Stimulated activated CD8-positive, alpha-beta memory T cell treated with anti-CD3 and anti-CD28 coated beads, Interleukin-4, amount 100 ng/mL, for 1 hour (primary cell): ENCODE measurements at regions not wholly inside any gene's neighbourhood (a gene's known extent, or its start where the extent isn't known, plus 50 kb on each side); places are given as distances from the start of the nearest gene placed in this dataset.
"Not testable (repeated sequence)": the region's sequence is repeated elsewhere in the genome, so short reads cannot be mapped to it uniquely, and the experiment has no call there.

ENCODE experiments used
- DNase-seq, 2 donors: peaks; one replicate each; pipeline ENCODE4 v3.0.0-alpha.2; 2020; ENCODE audit warnings: low read depth in 2 of 2, low spot score in 1 of 2

DNA sequence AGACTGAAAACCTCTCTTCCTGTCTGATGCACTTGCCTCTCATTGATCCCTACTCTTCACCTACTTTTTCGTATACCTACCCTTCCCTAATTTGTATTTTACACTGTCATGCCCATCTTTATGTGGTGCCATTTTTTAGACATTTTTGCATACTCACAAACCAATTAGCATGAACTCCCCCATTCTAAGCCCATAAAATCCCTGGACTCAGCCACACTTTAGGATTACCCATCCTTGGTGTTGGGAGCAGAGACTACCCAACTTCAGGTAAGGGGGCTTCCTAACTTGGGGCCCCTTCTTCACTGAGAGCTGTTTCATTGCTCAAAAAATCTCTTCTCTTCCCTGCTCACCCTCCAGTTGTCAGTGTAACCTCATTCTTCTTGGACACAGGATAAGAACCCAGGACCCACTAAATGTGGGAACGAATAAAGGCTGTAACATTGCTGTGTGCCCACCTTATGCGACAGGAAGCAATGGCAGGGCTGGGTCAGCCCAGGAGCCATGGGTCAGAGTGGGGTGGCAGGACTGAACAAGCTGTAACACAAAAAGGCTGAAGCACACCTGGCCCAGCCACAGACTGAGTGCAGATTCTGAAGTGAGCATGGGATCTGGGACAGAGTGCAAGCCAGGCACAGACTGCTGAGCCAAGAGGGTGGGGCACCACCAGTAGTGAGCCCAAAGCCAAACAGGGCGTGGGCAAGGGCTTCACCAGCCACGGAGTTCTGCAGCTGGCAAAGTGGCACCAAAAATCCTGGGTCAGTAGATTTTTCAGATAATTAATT, 789.1 kb upstream of the HS3ST5 start:
- no peak for DNase-seq

DNA sequence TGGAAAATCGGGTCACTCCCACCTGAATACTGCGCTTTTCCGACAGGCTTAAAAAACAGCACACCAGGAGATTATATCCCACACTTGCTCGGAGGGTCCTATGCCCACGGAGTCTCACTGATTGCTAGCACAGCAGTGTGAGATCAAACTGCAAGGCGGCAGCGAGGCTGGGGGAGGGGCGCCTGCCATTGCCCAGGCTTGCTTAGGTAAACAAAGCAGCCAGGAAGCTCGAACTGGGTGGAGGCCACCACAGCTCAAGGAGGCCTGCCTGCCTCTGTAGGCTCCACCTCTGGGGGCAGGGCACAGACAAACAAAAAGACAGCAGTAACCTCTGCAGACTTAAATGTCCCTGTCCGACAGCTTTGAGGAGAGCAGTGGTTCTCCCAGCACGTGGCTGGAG, 778.7 kb upstream of the HS3ST5 start:
- DNase-seq = not testable (repeated sequence)

DNA sequence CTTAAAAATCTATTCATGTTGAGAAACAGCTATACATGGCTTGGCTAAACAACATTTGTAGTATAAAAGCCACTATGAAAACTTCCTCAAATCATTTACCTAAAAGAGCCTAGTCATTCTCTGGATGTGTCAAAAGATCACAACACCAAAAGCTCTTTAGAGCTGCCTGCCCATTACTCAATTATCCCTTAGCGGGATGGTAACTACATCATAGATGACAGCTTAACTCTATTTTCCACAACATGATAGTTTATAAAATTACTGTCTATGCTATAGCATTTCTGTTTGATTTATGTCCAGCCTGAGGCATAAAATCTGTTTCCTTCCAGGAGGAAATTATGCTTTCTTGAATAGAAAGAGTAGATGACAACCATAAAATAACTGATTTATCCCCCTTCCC, 777.6 kb upstream of the HS3ST5 start:
- no peak for DNase-seq

DNA sequence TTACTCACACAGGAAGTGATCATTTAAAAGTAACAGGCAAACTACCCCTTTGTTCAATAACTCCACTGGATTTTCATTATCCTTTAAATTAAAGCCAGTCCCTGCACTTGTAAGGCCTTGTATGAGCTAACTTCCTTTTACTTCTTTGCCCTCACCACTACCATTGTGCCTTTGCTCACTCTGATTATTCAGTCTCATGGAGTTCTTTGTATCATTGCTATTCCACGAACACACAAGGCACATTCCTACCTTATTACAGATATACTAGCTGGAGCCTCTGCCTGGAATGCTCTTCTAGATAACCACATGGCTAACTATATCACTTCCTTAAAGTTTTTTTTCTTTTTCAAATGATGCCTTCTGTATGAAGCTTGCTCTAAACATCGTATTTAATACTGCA, 748.6 kb upstream of the HS3ST5 start:
- no peak for DNase-seq

DNA sequence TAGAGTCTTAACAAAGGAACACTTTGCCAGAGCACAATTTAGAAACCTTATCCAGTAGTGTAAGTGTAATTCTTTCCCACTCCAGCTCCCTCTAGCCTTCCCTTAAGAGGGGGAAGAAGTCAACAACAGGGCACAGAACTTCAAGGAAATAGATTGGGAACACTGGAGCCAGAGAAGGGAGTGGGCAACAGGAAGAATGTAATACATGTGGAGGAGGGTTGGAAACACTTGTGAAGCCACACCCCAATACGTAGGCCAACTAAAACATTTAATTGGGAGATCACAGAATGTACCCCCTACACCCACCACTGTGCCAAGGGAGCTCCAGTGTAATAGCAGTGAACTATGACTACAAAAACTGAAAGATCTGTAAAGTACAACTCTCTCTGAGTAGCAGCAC, 735.7 kb upstream of the HS3ST5 start:
- no peak for DNase-seq

DNA sequence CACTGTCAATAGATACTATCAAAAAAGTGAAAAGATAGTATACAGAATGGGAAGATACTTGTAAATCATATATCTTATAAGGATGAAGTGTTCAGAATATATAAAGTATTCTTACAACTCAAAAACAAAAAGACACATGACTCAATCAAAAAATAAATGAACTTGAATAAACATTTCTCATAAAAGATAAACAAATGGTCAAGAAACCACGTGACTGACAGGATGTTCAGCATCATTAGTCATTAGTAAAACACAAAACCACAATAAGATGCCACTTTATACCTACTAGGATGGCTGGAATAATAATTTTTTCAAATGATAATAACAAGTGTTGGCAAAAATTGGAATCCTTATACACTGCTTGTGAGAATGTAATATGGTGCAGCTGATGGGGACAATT, 729.1 kb upstream of the HS3ST5 start:
- no peak for DNase-seq

DNA sequence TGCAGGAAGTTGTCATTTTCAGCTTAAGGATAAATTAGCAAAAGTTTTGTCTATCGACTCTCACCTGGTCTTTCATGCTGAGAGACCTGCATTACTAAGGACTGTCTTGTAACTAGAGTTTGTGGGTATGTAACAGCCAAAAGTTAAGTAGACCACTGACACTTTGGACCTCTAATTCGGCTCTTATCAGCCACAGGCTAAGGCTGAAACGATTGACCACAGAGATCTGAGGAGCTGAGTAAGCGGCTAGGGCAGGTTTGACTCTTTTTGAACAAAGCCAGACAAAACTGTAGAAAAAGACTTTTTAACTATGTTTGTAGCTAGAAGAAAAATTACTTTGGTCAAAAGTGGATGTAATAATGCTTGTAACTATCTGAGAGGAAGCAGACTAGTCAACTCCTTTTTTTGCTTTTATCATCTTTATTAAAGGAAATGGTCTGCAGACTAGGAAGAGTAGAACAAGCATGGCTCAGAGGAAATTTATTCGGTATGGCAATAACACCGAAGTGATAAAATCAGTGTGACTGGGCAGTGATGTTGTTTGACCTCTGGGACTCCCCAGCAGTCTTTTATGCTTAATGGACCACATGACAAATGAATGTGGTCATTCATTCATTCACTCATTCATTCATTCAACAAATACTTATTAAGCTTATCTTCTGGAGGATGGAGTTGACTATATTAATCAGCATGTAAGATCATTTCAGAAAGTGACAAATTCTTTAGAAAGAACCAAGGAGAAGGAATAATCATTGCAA, 725.0 kb upstream of the HS3ST5 start:
- no peak for DNase-seq

DNA sequence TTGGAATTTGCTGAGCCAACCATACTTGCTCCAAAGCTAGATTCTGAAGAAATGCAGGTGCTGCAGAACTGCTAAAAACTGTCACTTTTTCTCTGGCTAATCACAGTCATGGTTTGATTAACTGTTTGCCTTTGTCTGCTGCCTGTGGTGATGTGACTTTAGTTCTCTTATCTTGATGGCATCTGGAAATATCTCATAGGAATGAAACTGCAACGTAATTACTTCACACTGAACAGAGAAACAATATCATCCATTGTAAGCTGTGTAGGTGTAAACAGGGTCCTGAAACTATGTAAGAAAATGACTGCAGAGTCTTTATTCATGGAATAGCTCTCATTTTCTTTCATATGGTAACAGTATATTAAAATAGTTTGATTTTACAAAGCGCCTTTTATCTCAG, 721.9 kb upstream of the HS3ST5 start:
- no peak for DNase-seq

DNA sequence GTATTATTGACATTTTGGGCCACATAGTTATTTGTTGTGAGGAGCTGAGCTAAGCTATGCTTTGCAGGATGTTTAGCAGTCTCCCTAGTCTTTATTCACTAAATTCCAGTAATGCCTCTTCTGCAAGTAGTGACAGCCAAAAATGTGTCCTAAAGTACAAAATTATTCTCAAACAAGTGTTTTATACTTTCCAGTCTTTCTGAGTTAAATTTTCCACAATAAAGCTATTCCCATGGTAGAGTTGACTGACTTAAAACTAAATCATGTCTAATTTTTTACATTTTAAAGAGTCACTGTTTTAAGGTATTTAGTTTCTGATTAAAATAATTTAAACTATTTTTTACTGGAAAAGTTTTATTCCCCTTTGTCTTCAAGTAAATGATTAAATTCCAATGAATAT, 717.8 kb upstream of the HS3ST5 start:
- DNase-seq = no peak

DNA sequence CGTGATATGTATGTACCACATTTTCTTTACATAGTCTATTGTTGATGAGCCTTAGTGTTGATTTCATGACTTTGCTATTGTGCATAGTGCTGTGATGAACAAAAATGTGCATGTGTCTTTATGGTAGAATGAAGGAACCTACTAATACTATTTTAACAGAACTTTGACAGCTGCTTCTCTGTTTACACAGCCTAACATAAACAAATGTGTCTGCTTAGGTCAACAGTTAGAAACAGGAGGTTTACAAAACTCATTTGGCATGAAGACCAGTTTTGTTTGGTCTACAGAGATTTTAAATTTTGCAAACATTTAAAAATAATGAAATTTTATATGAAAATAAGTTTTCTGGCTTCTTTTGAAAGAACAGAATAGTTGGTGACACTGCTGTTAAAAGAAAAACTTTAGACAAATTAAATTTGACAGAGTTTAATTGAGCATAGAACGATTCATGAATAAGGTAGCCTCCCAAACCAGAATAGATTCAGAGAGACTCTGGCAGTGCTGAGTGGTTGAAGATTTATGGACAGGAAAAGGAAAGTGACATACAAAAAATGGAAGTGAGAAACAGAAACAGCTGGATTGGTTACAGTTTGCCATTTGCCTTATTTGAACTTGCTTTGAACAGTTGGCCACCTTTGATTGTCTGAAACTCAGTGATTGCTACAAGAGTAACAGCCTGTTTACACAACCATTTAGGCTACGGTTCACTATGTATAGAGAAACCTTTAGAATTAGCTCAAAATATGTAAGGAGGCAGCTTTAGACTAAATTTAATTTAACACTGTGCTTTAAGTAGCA, 715.8 kb upstream of the HS3ST5 start:
- DNase-seq = no peak

DNA sequence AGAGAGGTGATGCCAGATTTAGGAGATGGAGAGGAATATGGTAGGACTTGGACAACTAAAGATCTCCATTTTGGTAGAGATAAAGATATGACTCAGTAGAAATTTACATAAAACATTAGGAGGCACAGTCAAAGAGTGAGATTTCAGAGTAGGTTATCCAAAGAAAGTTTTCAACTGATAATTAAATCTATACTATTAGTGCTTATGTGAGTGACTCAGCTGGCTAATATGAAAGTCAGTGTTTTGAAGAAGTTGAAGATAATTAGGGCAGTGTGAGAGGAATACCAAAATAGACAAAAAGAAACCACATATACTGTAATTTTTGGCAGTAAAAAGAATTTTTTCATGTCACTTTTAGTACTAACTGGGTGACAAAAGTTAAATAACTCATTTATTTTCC, 712.8 kb upstream of the HS3ST5 start:
- DNase-seq = no peak

DNA sequence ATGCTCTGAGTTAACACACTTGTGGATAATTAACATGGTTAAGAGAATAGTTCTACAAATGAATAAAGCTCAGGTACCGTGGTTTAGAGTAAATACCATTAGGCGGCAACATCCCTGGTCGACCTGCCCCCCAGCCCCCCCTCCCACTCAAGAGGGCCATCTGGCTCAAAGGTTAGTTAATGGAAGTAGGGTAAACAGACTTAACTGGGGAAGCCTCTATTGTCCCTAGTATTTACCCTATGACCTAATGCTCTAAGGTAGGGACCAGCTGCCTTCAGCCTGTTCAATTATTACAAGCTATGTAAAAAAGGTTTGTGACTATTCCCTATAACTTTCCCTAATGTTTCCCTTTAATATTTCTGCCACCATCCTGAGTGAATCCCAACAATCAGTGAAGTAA, 711.4 kb upstream of the HS3ST5 start:
- not testable (repeated sequence) for DNase-seq

DNA sequence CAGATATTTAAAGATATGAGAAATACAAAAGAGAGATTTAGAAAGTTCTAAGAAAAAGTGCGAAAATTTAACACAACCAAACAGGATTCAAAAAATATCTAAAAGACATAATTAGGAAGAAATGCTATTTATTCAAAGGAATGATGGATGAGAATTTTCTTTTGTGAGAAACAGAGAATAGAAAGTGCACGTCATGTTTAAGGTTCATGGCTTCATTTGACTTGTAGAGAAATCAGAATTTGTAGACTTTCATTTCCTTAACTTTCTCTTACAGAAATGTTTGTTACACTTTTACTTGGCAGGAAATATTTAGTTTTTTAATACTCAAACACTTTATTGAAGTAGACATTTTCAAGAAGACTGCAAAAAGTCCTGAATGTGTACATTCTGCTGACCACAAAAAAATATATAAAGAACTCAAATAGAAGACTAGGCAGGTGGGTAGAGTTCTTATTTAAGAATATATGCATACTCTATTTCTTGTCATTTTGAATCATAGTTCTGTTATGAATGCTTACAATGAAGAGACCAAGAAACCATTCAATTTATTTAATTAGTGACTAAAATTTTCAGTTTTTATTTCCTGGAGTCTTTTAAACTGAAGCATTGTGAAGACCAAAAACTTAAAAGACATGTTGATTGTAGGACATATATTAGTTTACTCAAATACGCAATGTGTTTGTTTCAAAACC, 710.5 kb upstream of the HS3ST5 start:
- no peak for DNase-seq

DNA sequence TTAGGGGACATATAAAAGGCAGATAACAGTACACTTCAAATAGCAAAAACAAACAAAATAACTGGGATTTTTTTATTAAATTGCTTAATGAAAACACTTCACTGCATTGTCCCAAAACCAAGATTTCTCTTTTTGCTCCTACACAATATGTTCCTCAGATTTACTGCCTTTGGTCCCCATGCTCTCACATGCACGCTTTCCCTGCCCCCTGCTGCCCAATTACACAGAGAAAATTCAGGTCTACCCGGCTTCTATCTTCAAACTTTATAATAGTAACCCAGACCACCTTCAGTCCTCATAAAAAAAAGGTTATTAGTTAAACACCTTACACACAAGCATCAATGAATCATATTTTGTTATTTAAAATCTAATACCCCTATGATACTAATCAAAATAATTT, 673.8 kb upstream of the HS3ST5 start:
- DNase-seq = no peak

DNA sequence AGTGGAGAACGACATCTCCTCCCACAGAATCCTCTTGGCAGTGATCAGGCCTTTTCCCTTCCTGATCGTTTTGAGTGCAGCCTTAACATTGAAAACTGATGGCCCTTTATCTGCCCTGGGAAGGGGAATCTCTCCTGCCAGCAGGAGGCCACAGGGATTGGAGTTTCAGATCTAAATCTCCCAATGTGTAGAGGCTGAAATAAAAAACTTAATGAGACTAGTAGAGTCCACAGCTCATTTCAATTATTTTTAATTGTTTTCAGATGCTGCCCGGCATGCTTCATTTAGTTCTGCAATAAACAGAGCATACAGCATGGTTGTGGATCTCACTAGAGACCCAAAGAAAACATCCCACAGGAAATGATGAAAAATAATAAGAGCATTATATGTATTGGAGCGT, 662.2 kb upstream of the HS3ST5 start:
- no peak for DNase-seq

DNA sequence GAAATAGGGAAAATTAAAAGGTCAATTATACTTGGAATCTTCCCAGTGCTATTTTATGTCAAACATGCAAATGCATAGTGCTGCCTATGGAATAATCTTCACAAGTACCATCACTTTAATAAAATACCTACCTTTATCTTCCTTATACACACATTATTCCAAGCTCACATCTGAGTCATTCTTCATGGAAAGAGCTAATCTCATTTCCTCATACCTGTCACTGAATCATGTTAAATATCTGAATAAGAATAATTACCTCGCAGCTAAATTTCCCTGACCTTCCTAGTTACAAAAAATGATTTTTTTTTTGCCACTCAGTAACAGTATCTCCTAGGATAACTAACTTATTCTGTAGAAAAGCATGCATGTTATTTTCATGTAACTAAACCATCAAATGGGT, 661.4 kb upstream of the HS3ST5 start:
- DNase-seq = no peak

DNA sequence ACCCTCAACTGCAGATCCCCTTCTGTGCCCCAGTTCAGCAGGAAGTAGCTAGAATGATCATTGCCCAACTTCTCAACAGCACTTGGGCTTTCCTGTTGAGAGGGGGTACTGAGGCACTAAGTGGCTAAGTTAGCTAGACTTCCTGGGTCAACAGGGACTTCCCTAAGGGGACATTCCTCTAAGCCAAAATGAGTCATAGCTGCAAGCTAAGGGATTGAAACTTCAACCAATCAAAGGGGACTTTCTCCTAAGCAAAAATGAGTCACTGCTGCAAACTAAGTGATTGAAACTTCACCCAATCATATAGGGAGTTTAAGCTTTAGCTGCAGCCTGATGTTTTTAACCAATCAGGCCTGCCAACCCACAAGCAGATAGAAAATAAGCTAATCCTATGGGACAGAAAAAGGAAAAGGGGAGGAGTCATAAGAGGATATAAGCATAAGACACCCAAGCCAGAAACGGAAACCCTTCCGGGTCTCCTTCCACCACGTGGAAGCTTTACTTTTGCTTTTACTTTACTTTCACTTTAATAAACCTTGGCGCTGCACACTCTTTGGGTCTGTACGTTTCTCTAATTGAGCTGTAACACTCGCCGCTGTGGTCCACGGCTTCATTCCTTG, 659.0 kb upstream of the HS3ST5 start:
- DNase-seq = no peak

DNA sequence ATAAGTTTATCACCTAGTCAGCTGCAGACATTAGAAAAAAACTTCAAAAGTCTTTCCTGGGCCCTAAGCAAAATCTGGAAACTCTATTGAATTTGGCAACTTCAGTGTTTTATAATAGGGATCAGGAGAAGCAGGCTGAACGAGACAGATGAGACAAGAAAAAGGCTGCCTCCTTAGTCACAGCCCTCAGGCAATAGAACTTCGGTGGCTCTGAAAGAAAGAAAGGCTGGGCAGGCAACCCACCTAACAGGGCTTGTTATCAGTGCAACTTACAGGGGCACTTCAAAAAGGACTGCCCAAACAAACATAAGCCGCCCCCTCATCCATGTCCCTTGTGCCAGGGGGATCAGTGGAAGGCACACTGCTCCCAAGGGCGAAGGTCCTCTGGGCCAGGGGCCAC, 657.9 kb upstream of the HS3ST5 start:
- DNase-seq = no peak

DNA sequence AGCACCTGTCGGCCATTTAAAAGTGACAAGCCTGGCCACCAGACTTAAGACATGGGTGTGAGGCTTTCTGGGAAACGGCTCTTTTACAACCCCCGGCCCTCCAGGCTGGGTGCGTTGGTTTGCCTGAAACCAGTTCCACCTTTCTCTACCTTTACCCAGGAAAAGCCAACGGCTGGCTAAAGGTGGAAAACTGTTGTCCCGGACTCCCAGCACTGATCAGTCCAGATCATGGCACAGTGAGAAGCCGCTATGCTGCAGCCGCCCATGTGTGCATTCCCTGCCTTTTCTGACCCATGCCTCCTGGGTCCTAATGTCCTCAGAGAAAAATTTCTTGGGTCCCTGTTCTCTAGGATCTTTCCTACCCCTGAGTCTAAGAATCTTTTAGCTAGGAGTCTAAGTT, 655.7 kb upstream of the HS3ST5 start:
- no peak for DNase-seq

DNA sequence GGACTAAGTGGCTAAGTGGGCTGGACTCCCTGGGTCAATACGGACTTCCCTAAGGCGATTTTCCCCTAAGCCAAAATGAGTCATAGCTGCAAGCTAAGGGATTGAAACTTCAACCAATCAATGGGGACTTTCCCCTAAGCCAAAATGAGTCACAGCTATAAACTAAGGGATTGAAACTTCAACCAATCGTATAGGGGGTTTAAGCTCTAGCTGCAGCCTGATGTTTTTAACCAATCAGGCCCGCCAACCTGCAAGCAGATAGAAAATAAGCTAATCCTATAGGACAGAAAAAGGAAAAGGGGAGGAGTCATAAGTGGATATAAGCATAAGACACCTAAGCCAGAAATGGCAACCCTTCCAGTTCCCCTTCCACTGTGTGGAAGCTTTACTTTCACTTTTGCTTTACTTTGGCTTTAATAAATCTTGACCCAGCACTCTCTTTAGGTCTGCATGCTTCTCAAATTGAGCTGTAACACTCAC, 655.0 kb upstream of the HS3ST5 start:
- no peak for DNase-seq

DNA sequence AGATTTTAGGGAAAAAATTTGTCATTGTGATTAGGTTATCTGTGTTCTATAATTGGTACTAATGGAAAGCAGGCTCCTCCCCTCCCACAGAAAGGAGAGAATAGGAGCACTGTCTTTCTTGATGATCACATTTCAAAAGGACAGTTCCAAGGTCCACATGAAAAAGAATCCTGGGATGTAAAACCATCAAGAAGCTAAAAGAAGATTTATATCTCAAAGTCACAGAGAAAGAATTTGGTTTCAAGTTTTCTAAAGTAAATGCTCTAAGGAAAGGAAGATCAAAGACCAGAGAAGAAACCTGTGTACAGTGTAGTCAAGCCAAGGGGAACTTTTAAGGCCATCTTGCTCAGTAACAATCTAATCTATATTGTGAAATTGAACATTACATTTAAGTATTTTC, 652.7 kb upstream of the HS3ST5 start:
- no peak for DNase-seq
